HG03378 (cell line): ENCODE measurements at regions not wholly inside any gene's neighbourhood (a gene's known extent, or its start where the extent isn't known, plus 50 kb on each side); places are given as distances from the start of the nearest gene placed in this dataset.

Experiments
- ATAC-seq: cut with Tn5 transposase; IDR thresholded peaks from one replicate; pipeline ENCODE4 v1.9.1; 2021; ENCODE audit warnings: mild to moderate bottlenecking, moderate library complexity; ENCODE audit not compliant: unreplicated experiment

- ATAC-seq, result no peak
These were observed 133.5 kb upstream of the HAAO start for GRCh38 chr2:42925742-42926433.

- ATAC-seq, result no peak
These were observed 132.1 kb upstream of the HAAO start for GRCh38 chr2:42924418-42924886.

- ATAC-seq, result no peak
These were observed 131.4 kb upstream of the HAAO start for GRCh38 chr2:42923580-42924417.

- no peak for ATAC-seq
These were observed 130.6 kb upstream of the HAAO start for GRCh38 chr2:42922790-42923579.

GRCh38 chr2:42922293-42922692, 129.9 kb upstream of the HAAO start:
- ATAC-seq, result no peak

GRCh38 chr2:42921721-42922120, 129.3 kb upstream of the HAAO start:
- no peak for ATAC-seq

- no peak for ATAC-seq
These were observed 128.8 kb upstream of the HAAO start for GRCh38 chr2:42921147-42921520.

- no peak for ATAC-seq
These were observed 128.2 kb upstream of the HAAO start for GRCh38 chr2:42920446-42921146.

- ATAC-seq, result no peak
These were observed 126.4 kb upstream of the HAAO start for GRCh38 chr2:42918671-42919318.

GRCh38 chr2:42918041-42918440, 125.7 kb upstream of the HAAO start:
- no peak for ATAC-seq

GRCh38 chr2:42917425-42917927, 125.1 kb upstream of the HAAO start:
- ATAC-seq, result no peak

GRCh38 chr2:42916324-42916723, 123.9 kb upstream of the HAAO start:
- no peak for ATAC-seq

- no peak for ATAC-seq
These were observed 122.5 kb upstream of the HAAO start for GRCh38 chr2:42914860-42915259.

GRCh38 chr2:42914314-42914713, 121.9 kb upstream of the HAAO start:
- no peak for ATAC-seq

- no peak for ATAC-seq
These were observed 121.0 kb upstream of the HAAO start for GRCh38 chr2:42913280-42913878.

GRCh38 chr2:42910645-42911405, 118.4 kb upstream of the HAAO start:
- ATAC-seq, result no peak

GRCh38 chr2:42909966-42910365, 117.6 kb upstream of the HAAO start:
- no peak for ATAC-seq

GRCh38 chr2:42908518-42909200, 116.3 kb upstream of the HAAO start:
- no peak for ATAC-seq
